SK-N-SH (cell line): ENCODE measurements at regions not wholly inside any gene's neighbourhood (a gene's known extent, or its start where the extent isn't known, plus 50 kb on each side); places are given as distances from the start of the nearest gene placed in this dataset.

Experiments
- EZH2phosphoT487 ChIP-seq: fragments of 200-600 bp; sonication (generic); IDR thresholded peaks from 2 replicates; pipeline ENCODE4 v1.6.1; 2017; ENCODE audit warnings: low read depth, mixed run types, mild to moderate bottlenecking, antibody characterized with exemption, moderate library complexity, borderline replicate concordance
- GABPA ChIP-seq: IDR thresholded peaks from 2 replicates; pipeline ENCODE4 v1.4.0; 2012; ENCODE audit warnings: low read depth, mild to moderate bottlenecking
- MAX ChIP-seq: IDR thresholded peaks from 2 replicates; pipeline ENCODE4 v1.4.0; 2012; ENCODE audit warnings: low read depth
- NRF1 ChIP-seq: IDR thresholded peaks from 2 replicates; pipeline ENCODE4 v1.6.1; 2012; ENCODE audit warnings: low read depth, mild to moderate bottlenecking, low read length
- PBX3 ChIP-seq: IDR thresholded peaks from 2 replicates; pipeline ENCODE4; 2012
- POLR2AphosphoS5 ChIP-seq: IDR thresholded peaks from 2 replicates; pipeline ENCODE4 v1.6.1; 2012; ENCODE audit warnings: low read depth, low read length
- RAD21 ChIP-seq: IDR thresholded peaks from 2 replicates; pipeline ENCODE4 v1.6.1; 2012; ENCODE audit warnings: mild to moderate bottlenecking, low read length
- RCOR1 ChIP-seq: fragments of 150-350 bp; IDR thresholded peaks from 2 replicates; pipeline ENCODE4 v1.6.1; 2017; ENCODE audit warnings: antibody characterized with exemption, low read length
- TAF1 ChIP-seq: IDR thresholded peaks from 2 replicates; pipeline ENCODE4 v1.6.1; 2012; ENCODE audit warnings: low read depth, mild to moderate bottlenecking, low read length, moderate library complexity, borderline replicate concordance
- YY1 ChIP-seq: IDR thresholded peaks from 2 replicates; pipeline ENCODE4 v1.4.0; 2012; ENCODE audit warnings: low read depth, mild to moderate bottlenecking
- TF ChIP-seq, protein P1 (sequence below): fragments of 200-600 bp; sonication (generic); IDR thresholded peaks from 2 replicates; pipeline ENCODE4 v1.6.1; 2017; ENCODE audit warnings: antibody characterized with exemption, mild to moderate bottlenecking, moderate library complexity

DNA sequence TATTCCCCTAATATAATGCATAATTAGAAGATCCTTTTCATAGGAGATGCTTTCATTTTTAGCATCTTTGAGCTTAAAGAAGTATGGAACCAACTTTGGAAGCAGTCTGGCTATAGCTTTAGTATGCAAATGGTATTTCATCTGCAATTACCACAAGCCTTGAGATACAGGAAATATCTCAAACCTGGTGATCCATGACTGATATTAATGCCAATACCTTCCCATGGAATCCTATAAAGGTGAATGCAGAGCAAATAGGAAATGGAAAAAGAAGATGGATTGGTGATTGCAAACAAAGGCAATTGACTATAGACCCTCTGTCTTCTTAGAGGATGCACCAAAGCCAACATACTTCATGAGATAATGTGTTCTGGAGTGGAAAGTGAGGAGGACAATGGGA is 326.4 kb downstream of the KBTBD8 start:
- TF ChIP-seq, protein P1, sequence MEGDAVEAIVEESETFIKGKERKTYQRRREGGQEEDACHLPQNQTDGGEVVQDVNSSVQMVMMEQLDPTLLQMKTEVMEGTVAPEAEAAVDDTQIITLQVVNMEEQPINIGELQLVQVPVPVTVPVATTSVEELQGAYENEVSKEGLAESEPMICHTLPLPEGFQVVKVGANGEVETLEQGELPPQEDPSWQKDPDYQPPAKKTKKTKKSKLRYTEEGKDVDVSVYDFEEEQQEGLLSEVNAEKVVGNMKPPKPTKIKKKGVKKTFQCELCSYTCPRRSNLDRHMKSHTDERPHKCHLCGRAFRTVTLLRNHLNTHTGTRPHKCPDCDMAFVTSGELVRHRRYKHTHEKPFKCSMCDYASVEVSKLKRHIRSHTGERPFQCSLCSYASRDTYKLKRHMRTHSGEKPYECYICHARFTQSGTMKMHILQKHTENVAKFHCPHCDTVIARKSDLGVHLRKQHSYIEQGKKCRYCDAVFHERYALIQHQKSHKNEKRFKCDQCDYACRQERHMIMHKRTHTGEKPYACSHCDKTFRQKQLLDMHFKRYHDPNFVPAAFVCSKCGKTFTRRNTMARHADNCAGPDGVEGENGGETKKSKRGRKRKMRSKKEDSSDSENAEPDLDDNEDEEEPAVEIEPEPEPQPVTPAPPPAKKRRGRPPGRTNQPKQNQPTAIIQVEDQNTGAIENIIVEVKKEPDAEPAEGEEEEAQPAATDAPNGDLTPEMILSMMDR = no peak
- TF ChIP-seq EZH2phosphoT487 (no peak), NRF1 (no peak), GABPA (no peak), YY1 (no peak), MAX (no peak), POLR2AphosphoS5 (no peak), TAF1 (no peak), PBX3 (no peak), RCOR1 (no peak), RAD21 (no peak)
